Endothelial cell of umbilical vein (primary cell): ENCODE measurements at regions not wholly inside any gene's neighbourhood (a gene's known extent, or its start where the extent isn't known, plus 50 kb on each side); places are given as distances from the start of the nearest gene placed in this dataset.

Experiments
- BruUV-seq: library from RNA; stranded (reverse); fragments of 400-500 nt; replicated peaks from 2 replicates; lab custom pipeline; 2021; lab: Mats Ljungman, UMichigan
- CTCF ChIA-PET: fragments of 300-600, 350-600 bp; sonication (Branson Sonifier 250); formaldehyde crosslinking; loops from one replicate; lab custom pipeline; 2021; ENCODE audit warnings: antibody characterized with exemption, inconsistent platforms; lab: Charles Lee
- POLR2A ChIA-PET: fragments of 300-600, 350-600 bp; sonication (Branson Sonifier 250); formaldehyde crosslinking; loops from one replicate; lab custom pipeline; 2021; ENCODE audit warnings: antibody characterized with exemption, inconsistent platforms; lab: Charles Lee
- DNase-seq: peaks from one replicate; pipeline ENCODE4 v3.0.0-alpha.2; 2011; ENCODE audit warnings: low read depth, low spot score
- FAIRE-seq: peaks from 2 replicates; lab custom pipeline; 2011; peaks lifted over from hg19 to GRCh38; lab: Jason Lieb, UNC
- H2AFZ ChIP-seq: 2 replicates; pipeline ENCODE4 v1.6.0; 2012; ENCODE audit warnings: low read depth, low read length, control low read depth, inconsistent platforms
- H3K27ac ChIP-seq: 2 replicates; pipeline ENCODE4 v1.5.1; 2011; ENCODE audit warnings: low read depth, mild to moderate bottlenecking, control low read depth, low read length, moderate library complexity; ENCODE audit not compliant: insufficient read depth
- H3K27me3 ChIP-seq, 2 experiments: 2 replicates each; pipeline versions ENCODE4 v1.6.0 to v1.6.1; 2011; ENCODE audit warnings: low read length in 2 of 2, mixed read lengths in 1 of 2; ENCODE audit not compliant: control insufficient read depth in 2 of 2, insufficient read depth in 2 of 2
- H3K36me3 ChIP-seq, 2 experiments: 2 replicates in 1 of 2; 3 replicates in 1 of 2; pipeline ENCODE4 v1.5.1; 2011; ENCODE audit warnings: low read length in 2 of 2, mild to moderate bottlenecking in 1 of 2, moderate library complexity in 1 of 2; ENCODE audit not compliant: control insufficient read depth in 2 of 2, insufficient read depth in 2 of 2; ENCODE audit errors: extremely low read depth in 1 of 2
- H3K4me1 ChIP-seq: 3 replicates; pipeline ENCODE4 v1.5.1; 2011; ENCODE audit warnings: mild to moderate bottlenecking, low read length; ENCODE audit not compliant: control insufficient read depth, insufficient read depth; ENCODE audit errors: extremely low read depth
- H3K4me2 ChIP-seq: 2 replicates; pipeline ENCODE4 v1.6.1; 2011; ENCODE audit warnings: low read length, control low read depth, mixed read lengths; ENCODE audit not compliant: insufficient read depth
- H3K4me3 ChIP-seq, 3 experiments: fragments of 200-600 bp in 1 of 3; sonication (generic), shearing (Covaris generic) in 1 of 3; replicated peaks in 1 of 3; 2 replicates each; pipeline ENCODE4 v1.5.1; 2011 to 2016; ENCODE audit warnings: control low read depth in 3 of 3, low read length in 3 of 3, mild to moderate bottlenecking in 2 of 3, inconsistent platforms in 1 of 3, low read depth in 1 of 3, moderate library complexity in 1 of 3; ENCODE audit not compliant: insufficient read depth in 1 of 3
- H3K79me2 ChIP-seq: 2 replicates; pipeline ENCODE4 v1.6.0; 2012; ENCODE audit warnings: low read length, inconsistent platforms; ENCODE audit not compliant: control insufficient read depth, insufficient read depth
- H3K9ac ChIP-seq: replicated peaks from 2 replicates; pipeline ENCODE3; 2011; ENCODE audit warnings: low read length, control low read depth; ENCODE audit not compliant: insufficient read depth; ENCODE audit errors: extremely low read depth
- H3K9me1 ChIP-seq: replicated peaks from 3 replicates; pipeline ENCODE4 v1.6.0; 2011; ENCODE audit warnings: mild to moderate bottlenecking, low read length; ENCODE audit not compliant: control insufficient read depth, insufficient read depth; ENCODE audit errors: extremely low read depth
- H3K9me3 ChIP-seq: replicated peaks from 2 replicates; pipeline ENCODE4 v1.5.1; 2012; ENCODE audit warnings: low read length, inconsistent platforms; ENCODE audit not compliant: control insufficient read depth, insufficient read depth
- H4K20me1 ChIP-seq: replicated peaks from 2 replicates; pipeline ENCODE3; 2011; ENCODE audit warnings: mild to moderate bottlenecking, low read length; ENCODE audit not compliant: control insufficient read depth, insufficient read depth; ENCODE audit errors: extremely low read depth
- FOS ChIP-seq: IDR thresholded peaks from 2 replicates; pipeline ENCODE4 v1.6.1; 2011; ENCODE audit warnings: mild to moderate bottlenecking, low read length, moderate library complexity, borderline replicate concordance; ENCODE audit not compliant: insufficient read depth
- GATA2 ChIP-seq: IDR thresholded peaks from 2 replicates; pipeline ENCODE4 v1.7.0; 2011; ENCODE audit warnings: low read depth, mild to moderate bottlenecking, moderate library complexity, mixed read lengths, low read length; ENCODE audit not compliant: insufficient read length, insufficient read depth
- JUN ChIP-seq: IDR thresholded peaks from 2 replicates; pipeline ENCODE4 v1.6.1; 2011; ENCODE audit warnings: borderline replicate concordance, low read depth; ENCODE audit not compliant: insufficient read length, insufficient read depth
- MAX ChIP-seq: IDR thresholded peaks from 2 replicates; pipeline ENCODE4 v1.6.1; 2011; ENCODE audit not compliant: insufficient read depth, insufficient read length
- MYC ChIP-seq: IDR thresholded peaks from one replicate; pipeline ENCODE4 v1.6.1; 2011; ENCODE audit warnings: mild to moderate bottlenecking, low read depth, low read length
- POLR2AphosphoS5 ChIP-seq: IDR thresholded peaks from 2 replicates; pipeline ENCODE4 v1.6.1; 2012; ENCODE audit warnings: low read depth, mild to moderate bottlenecking, control low read depth, low read length, moderate library complexity; ENCODE audit not compliant: insufficient read depth
- dilution Hi-C: fragments of 300-500 bp; cut with MboI; formaldehyde crosslinking; loops from one replicate; pipeline ENCODE4 v1.15.0; 2019; ENCODE audit warnings: low sequenced_read_pairs; ENCODE audit not compliant: extremely low pct_ligation_motif_present
- intact Hi-C: fragments of 100-400 bp; cut with micrococcal nuclease; formaldehyde crosslinking; loops from one replicate; pipeline ENCODE4 v1.10.0; 2022
- TF ChIP-seq, protein P1 (sequence below), 2 donors: IDR thresholded peaks; 1 replicate in 1 of 2; 2 replicates in 1 of 2; pipeline ENCODE4 v1.5.1; 2011; ENCODE audit warnings: low read length in 2 of 2, mild to moderate bottlenecking in 2 of 2, moderate library complexity in 2 of 2, control low read depth in 1 of 2, inconsistent platforms in 1 of 2, low read depth in 1 of 2; ENCODE audit not compliant: insufficient read depth in 1 of 2; ENCODE audit errors: extremely low read depth in 1 of 2

GRCh38 chrX:99445336-99445735 lies 964.7 kb downstream of the PCDH19 start:
- no peaks in the 10 kb centered on the region for H4K20me1 ChIP-seq
- ChIA-PET POLR2A (no interaction called here), CTCF (no interaction called here)
- no peak overlapping the region for H2AFZ ChIP-seq
- dilution Hi-C loops (no loop called here), intact Hi-C loops (no loop called here)
- no TSS peak for BruUV-seq
- TF ChIP-seq FOS (no peak), JUN (no peak), GATA2 (no peak), MAX (no peak), POLR2AphosphoS5 (no peak), MYC (no peak)
- TF ChIP-seq, protein P1, sequence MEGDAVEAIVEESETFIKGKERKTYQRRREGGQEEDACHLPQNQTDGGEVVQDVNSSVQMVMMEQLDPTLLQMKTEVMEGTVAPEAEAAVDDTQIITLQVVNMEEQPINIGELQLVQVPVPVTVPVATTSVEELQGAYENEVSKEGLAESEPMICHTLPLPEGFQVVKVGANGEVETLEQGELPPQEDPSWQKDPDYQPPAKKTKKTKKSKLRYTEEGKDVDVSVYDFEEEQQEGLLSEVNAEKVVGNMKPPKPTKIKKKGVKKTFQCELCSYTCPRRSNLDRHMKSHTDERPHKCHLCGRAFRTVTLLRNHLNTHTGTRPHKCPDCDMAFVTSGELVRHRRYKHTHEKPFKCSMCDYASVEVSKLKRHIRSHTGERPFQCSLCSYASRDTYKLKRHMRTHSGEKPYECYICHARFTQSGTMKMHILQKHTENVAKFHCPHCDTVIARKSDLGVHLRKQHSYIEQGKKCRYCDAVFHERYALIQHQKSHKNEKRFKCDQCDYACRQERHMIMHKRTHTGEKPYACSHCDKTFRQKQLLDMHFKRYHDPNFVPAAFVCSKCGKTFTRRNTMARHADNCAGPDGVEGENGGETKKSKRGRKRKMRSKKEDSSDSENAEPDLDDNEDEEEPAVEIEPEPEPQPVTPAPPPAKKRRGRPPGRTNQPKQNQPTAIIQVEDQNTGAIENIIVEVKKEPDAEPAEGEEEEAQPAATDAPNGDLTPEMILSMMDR (IDR thresholded peaks at IDR 0.05; ENCODE audit: extremely low read depth in 1 of 2, insufficient read depth in 1 of 2, low read depth in 1 of 2, low read length in 2 of 2) = no peak
- no peak overlapping the region for H3K4me3 ChIP-seq
- no peaks in the 10 kb centered on the region for H3K4me1 ChIP-seq
- DNase-seq (no peak), FAIRE-seq (no peak)
- no peaks in the 10 kb centered on the region for H3K9me1 ChIP-seq
- H3K27me3 ChIP-seq = no peaks in the 10 kb centered on the region
- H3K27ac ChIP-seq = no peak overlapping the region
- H3K9ac ChIP-seq = no peak overlapping the region
- H3K4me2 ChIP-seq = no peak overlapping the region
- H3K9me3 ChIP-seq = no peaks in the 10 kb centered on the region
- no peaks in the 10 kb centered on the region for H3K79me2 ChIP-seq
- no peaks in the 10 kb centered on the region for H3K36me3 ChIP-seq
